Neuronal stem cell (in vitro differentiated cells): ENCODE measurements at regions not wholly inside any gene's neighbourhood (a gene's known extent, or its start where the extent isn't known, plus 50 kb on each side); places are given as distances from the start of the nearest gene placed in this dataset.
"Not testable (repeated sequence)": the region's sequence is repeated elsewhere in the genome, so short reads cannot be mapped to it uniquely, and the experiment has no call there.

Experiments
- DNase-seq: peaks from one replicate; pipeline ENCODE4 v3.0.0-alpha.2; 2013; ENCODE audit warnings: low spot score
- H2AFZ ChIP-seq: one replicate; pipeline ENCODE4 v1.6.1; 2013; ENCODE audit warnings: mild to moderate bottlenecking, low read length, inconsistent platforms
- H2AK5ac ChIP-seq: 2 replicates; pipeline ENCODE4 v1.6.1; 2013; ENCODE audit warnings: low read depth, mild to moderate bottlenecking, inconsistent platforms, low read length, moderate library complexity, mixed read lengths
- H2BK120ac ChIP-seq: 2 replicates; pipeline ENCODE4 v1.6.1; 2013; ENCODE audit warnings: low read depth, mild to moderate bottlenecking, inconsistent platforms, low read length, moderate library complexity, mixed read lengths
- H2BK12ac ChIP-seq: one replicate; pipeline ENCODE4 v1.6.1; 2013; ENCODE audit warnings: low read length, inconsistent platforms
- H2BK15ac ChIP-seq: 2 replicates; pipeline ENCODE4 v1.6.1; 2013; ENCODE audit warnings: mild to moderate bottlenecking, low read length, inconsistent platforms, mixed read lengths
- H2BK5ac ChIP-seq: one replicate; pipeline ENCODE4 v1.6.1; 2013; ENCODE audit warnings: inconsistent platforms, mild to moderate bottlenecking, low read length, moderate library complexity
- H3K14ac ChIP-seq: one replicate; pipeline ENCODE4 v1.6.1; 2013; ENCODE audit warnings: low read length, inconsistent platforms
- H3K18ac ChIP-seq: 2 replicates; pipeline ENCODE4 v1.6.1; 2013; ENCODE audit warnings: low read length, inconsistent platforms
- H3K23ac ChIP-seq: 2 replicates; pipeline ENCODE4 v1.6.1; 2013; ENCODE audit warnings: low read depth, mild to moderate bottlenecking, mixed read lengths, low read length, inconsistent platforms; ENCODE audit not compliant: poor library complexity
- H3K27ac ChIP-seq: replicated peaks from 3 replicates; pipeline ENCODE4 v1.5.1; 2013; ENCODE audit warnings: low read length, inconsistent platforms
- H3K27me3 ChIP-seq, 3 experiments: 2 replicates each; pipeline ENCODE4 v1.6.1; 2013; ENCODE audit warnings: low read length in 3 of 3, mild to moderate bottlenecking in 2 of 3, inconsistent platforms in 1 of 3, low read depth in 1 of 3, mixed read lengths in 1 of 3, moderate library complexity in 1 of 3; ENCODE audit not compliant: control insufficient read depth in 3 of 3, insufficient read depth in 3 of 3
- H3K36me3 ChIP-seq, 2 donors: replicated peaks in 1 of 2; 2 replicates each; pipeline ENCODE4 v1.6.1; 2013; ENCODE audit warnings: low read length in 2 of 2; ENCODE audit not compliant: control insufficient read depth in 2 of 2, insufficient read depth in 2 of 2
- H3K4ac ChIP-seq: 2 replicates; pipeline ENCODE4 v1.6.1; 2013; ENCODE audit warnings: inconsistent platforms, mild to moderate bottlenecking, low read length, moderate library complexity
- H3K4me1 ChIP-seq, 2 donors: 1 replicate in 1 of 2; 2 replicates in 1 of 2; pipeline ENCODE4 v1.6.1; 2013; ENCODE audit warnings: low read length in 2 of 2, low read depth in 1 of 2; ENCODE audit not compliant: control insufficient read depth in 2 of 2, insufficient read depth in 1 of 2
- H3K4me2 ChIP-seq: one replicate; pipeline ENCODE4 v1.6.1; 2013; ENCODE audit warnings: mild to moderate bottlenecking, low read length, inconsistent platforms; ENCODE audit not compliant: insufficient read depth, poor library complexity, severe bottlenecking
- H3K4me3 ChIP-seq, 2 donors: 2 replicates each; pipeline ENCODE4 v1.5.1; 2013; ENCODE audit warnings: low read length in 2 of 2, mild to moderate bottlenecking in 2 of 2, inconsistent platforms in 1 of 2, moderate library complexity in 1 of 2
- H3K79me1 ChIP-seq: one replicate; pipeline ENCODE4 v1.6.1; 2013; ENCODE audit warnings: low read depth, mild to moderate bottlenecking, inconsistent platforms, low read length, moderate library complexity
- H3K9ac ChIP-seq: one replicate; pipeline ENCODE4 v1.6.1; 2013; ENCODE audit warnings: mild to moderate bottlenecking, low read depth, low read length, inconsistent platforms; ENCODE audit not compliant: poor library complexity
- H3K9me3 ChIP-seq, 2 donors: replicated peaks in 1 of 2; 2 replicates each; pipeline versions ENCODE3 to v1.6.1; 2013; ENCODE audit warnings: low read length in 2 of 2, mild to moderate bottlenecking in 2 of 2, inconsistent platforms in 1 of 2, low read depth in 1 of 2, mixed read lengths in 1 of 2, moderate library complexity in 1 of 2; ENCODE audit not compliant: control insufficient read depth in 2 of 2, insufficient read depth in 1 of 2
- H4K8ac ChIP-seq: one replicate; pipeline ENCODE4 v1.6.1; 2013; ENCODE audit warnings: low read depth, mild to moderate bottlenecking, inconsistent platforms, low read length, moderate library complexity
- H4K91ac ChIP-seq: one replicate; pipeline ENCODE4 v1.6.1; 2013; ENCODE audit warnings: low read length, low read depth, mild to moderate bottlenecking, inconsistent platforms; ENCODE audit not compliant: poor library complexity
- WGBS, 2 donors: extraction: QIAGEN DNeasy Blood & Tissue Kit; methylation state at CpG; one replicate each; pipeline ENCODE4 v1.1.7; 2013; ENCODE audit warnings: missing lambda C conversion rate in 2 of 2, mixed read lengths in 1 of 2; ENCODE audit not compliant: insufficient read length in 2 of 2, insufficient replicate concordance in 1 of 2; ENCODE audit errors: extremely low coverage in 2 of 2; 5-methylcytosine and 5-hydroxymethylcytosine counted together

GRCh38 chr17:64742326-64742725 is 80.2 kb upstream of the SMURF2 start:
- Histone ChIP-seq H3K4me2 (no peak overlapping the region), H3K4me3 (no peak overlapping the region), H3K27ac (no peak overlapping the region), H3K36me3 (no peaks in the 10 kb centered on the region), H2BK5ac (no peak overlapping the region), H3K4me1 (peaks cover 8% of the 10 kb centered on the region in 2 donors), H3K23ac (no peak overlapping the region), H2BK12ac (no peak overlapping the region), H4K8ac (no peak overlapping the region), H2BK15ac (no peak overlapping the region), H3K79me1 (no peaks in the 10 kb centered on the region), H2BK120ac (no peak overlapping the region), H2AK5ac (no peak overlapping the region), H3K9me3 (no peaks in the 10 kb centered on the region), H2AFZ (no peak overlapping the region), H3K9ac (no peak overlapping the region), H3K4ac (no peak overlapping the region), H3K27me3 (no peaks in the 10 kb centered on the region), H3K14ac (no peak overlapping the region), H3K18ac (no peak overlapping the region), H4K91ac (no peak overlapping the region)
- no peak for DNase-seq
- WGBS, 2 donors: no CpG with 5 or more reads among the region's 7 CpGs

- not testable (repeated sequence) for H4K8ac ChIP-seq, H3K14ac ChIP-seq, H2AFZ ChIP-seq, H3K27me3 ChIP-seq, H2AK5ac ChIP-seq, H3K27ac ChIP-seq, H3K9me3 ChIP-seq, H3K36me3 ChIP-seq, H2BK120ac ChIP-seq, H2BK15ac ChIP-seq, H3K4me1 ChIP-seq, H3K4me3 ChIP-seq, H3K4me2 ChIP-seq, H3K4ac ChIP-seq, H2BK12ac ChIP-seq, H3K18ac ChIP-seq, H4K91ac ChIP-seq, H3K9ac ChIP-seq, H2BK5ac ChIP-seq, DNase-seq, H3K79me1 ChIP-seq, H3K23ac ChIP-seq
- WGBS, 2 donors: no CpG with 5 or more reads among the region's 3 CpGs
These were observed 79.8 kb upstream of the SMURF2 start for GRCh38 chr17:64741916-64742315.

- Histone ChIP-seq H3K4me1 (peaks cover 8% of the 10 kb centered on the region in 2 donors), H3K23ac (no peak overlapping the region), H3K9me3 (no peaks in the 10 kb centered on the region), H2BK5ac (no peak overlapping the region), H3K4me3 (no peak overlapping the region), H3K79me1 (no peaks in the 10 kb centered on the region), H4K8ac (no peak overlapping the region), H2BK15ac (no peak overlapping the region), H2BK12ac (no peak overlapping the region), H2AFZ (peak overlapping the region; percentile 71), H2AK5ac (no peak overlapping the region), H3K4ac (no peak overlapping the region), H3K27me3 (no peaks in the 10 kb centered on the region), H3K18ac (no peak overlapping the region), H2BK120ac (no peak overlapping the region), H3K27ac (peak overlapping the region; percentile 58), H3K4me2 (no peak overlapping the region), H4K91ac (no peak overlapping the region), H3K36me3 (no peaks in the 10 kb centered on the region), H3K9ac (no peak overlapping the region), H3K14ac (no peak overlapping the region)
- no CpG with 5 or more reads among the region's 6 CpGs for WGBS, 2 donors
- no peak for DNase-seq
These were observed 79.0 kb upstream of the SMURF2 start for GRCh38 chr17:64741038-64741641.

- no peak overlapping the region for H3K4me2 ChIP-seq
- no peak overlapping the region for H3K4me3 ChIP-seq
- peak overlapping the region; percentile 89 for H2AFZ ChIP-seq
- no peak overlapping the region for H2BK12ac ChIP-seq
- H4K91ac ChIP-seq: no peak overlapping the region
- H3K14ac ChIP-seq: no peak overlapping the region
- H3K9me3 ChIP-seq: no peaks in the 10 kb centered on the region
- H2AK5ac ChIP-seq: no peak overlapping the region
- H3K18ac ChIP-seq: no peak overlapping the region
- no peak for DNase-seq
- no peak overlapping the region for H4K8ac ChIP-seq
- H3K27me3 ChIP-seq: no peaks in the 10 kb centered on the region
- no peak overlapping the region for H2BK15ac ChIP-seq
- no peaks in the 10 kb centered on the region for H3K36me3 ChIP-seq
- peak overlapping the region; percentile 30 for H3K27ac ChIP-seq
- no peak overlapping the region for H3K4ac ChIP-seq
- peaks cover 8% of the 10 kb centered on the region in 2 donors for H3K4me1 ChIP-seq
- no peak overlapping the region for H3K23ac ChIP-seq
- no peak overlapping the region for H2BK120ac ChIP-seq
- H3K9ac ChIP-seq: no peak overlapping the region
- no CpG with 5 or more reads among the region's 9 CpGs for WGBS, 2 donors
- H2BK5ac ChIP-seq: no peak overlapping the region
- H3K79me1 ChIP-seq: no peaks in the 10 kb centered on the region
These were observed 77.4 kb upstream of the SMURF2 start for GRCh38 chr17:64739316-64740058.
